ENCODE measurements at regions not wholly inside any gene's neighbourhood (a gene's known extent, or its start where the extent isn't known, plus 50 kb on each side); places are given as distances from the start of the nearest gene placed in this dataset.

DNA sequence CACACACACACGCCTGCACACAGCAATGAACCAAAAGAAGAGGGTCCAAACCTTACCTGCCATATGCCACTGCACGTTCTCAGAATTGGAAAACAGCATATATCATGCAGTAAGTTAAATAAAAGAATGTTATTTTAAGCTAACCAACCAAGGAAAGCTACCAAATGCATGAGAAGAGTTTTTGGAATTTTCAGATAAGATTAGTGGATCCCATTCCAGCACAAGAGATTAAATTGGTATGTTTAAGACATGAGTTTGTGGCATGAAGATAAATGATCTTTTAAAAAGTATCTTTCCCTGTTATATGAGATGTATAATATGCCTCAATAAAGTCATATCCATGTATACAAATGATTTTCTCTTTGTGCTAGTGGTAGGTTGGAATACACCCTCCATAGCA, 811.4 kb downstream of the NR2F2 start:
- Histone ChIP-seq H3K9ac (ENCODE audit: insufficient read depth in 1 of 2, low read length in 2 of 2) (no peak overlapping the region), H3K4me3 (no peak overlapping the region), H3K9me3 (ENCODE audit: control insufficient read depth in 4 of 4, insufficient read depth in 3 of 4, low read length in 3 of 4) (peaks cover 0 to 5% (median 2%) of the 10 kb centered on the region in 4 donors), H3K27me3 (ENCODE audit: control insufficient read depth in 3 of 3, insufficient read depth in 3 of 3, low read length in 2 of 3) (no peaks in the 10 kb centered on the region), H3K36me3 (ENCODE audit: control insufficient read depth in 4 of 4, insufficient read depth in 4 of 4, low read length in 4 of 4) (no peaks in the 10 kb centered on the region), H3K4me1 (ENCODE audit: control insufficient read depth in 5 of 5, insufficient read depth in 5 of 5, low read length in 5 of 5) (no peaks in the 10 kb centered on the region), H3K27ac (ENCODE audit: low read depth in 1 of 2, low read length in 1 of 2) (no peak overlapping the region)
- TF ChIP-seq CTCF (IDR thresholded peaks at IDR 0.05; ENCODE audit: control extremely low read depth, extremely low read depth): no peak
- ATAC-seq (ENCODE audit: insufficient read depth, low FRiP score) (no peak), DNase-seq (no peak)
- 45 to 46% methylated on average over 2 of the region's 2 CpGs for WGBS, 2 donors

- DNase-seq: no peak
- H3K4me3 ChIP-seq: no peak overlapping the region
- TF ChIP-seq CTCF (IDR thresholded peaks at IDR 0.05; ENCODE audit: control extremely low read depth, extremely low read depth): no peak
- no peaks in the 10 kb centered on the region for H3K27me3 ChIP-seq (ENCODE audit: control insufficient read depth in 3 of 3, insufficient read depth in 3 of 3, low read length in 2 of 3)
- H3K36me3 ChIP-seq (ENCODE audit: control insufficient read depth in 4 of 4, insufficient read depth in 4 of 4, low read length in 4 of 4): no peaks in the 10 kb centered on the region
- no peak for ATAC-seq (ENCODE audit: insufficient read depth, low FRiP score)
- no peaks in the 10 kb centered on the region for H3K4me1 ChIP-seq (ENCODE audit: control insufficient read depth in 5 of 5, insufficient read depth in 5 of 5, low read length in 5 of 5)
- peaks cover 0 to 5% (median 2%) of the 10 kb centered on the region in 4 donors for H3K9me3 ChIP-seq (ENCODE audit: control insufficient read depth in 4 of 4, insufficient read depth in 3 of 4, low read length in 3 of 4)
- WGBS, 2 donors: 89 to 90% methylated on average over 6 of the region's 6 CpGs
- no peak overlapping the region for H3K27ac ChIP-seq (ENCODE audit: low read depth in 1 of 2, low read length in 1 of 2)
- H3K9ac ChIP-seq (ENCODE audit: insufficient read depth in 1 of 2, low read length in 2 of 2): no peak overlapping the region
Measured at GRCh38 chr15:97143592-97144376, 813.3 kb downstream of the NR2F2 start.

DNA sequence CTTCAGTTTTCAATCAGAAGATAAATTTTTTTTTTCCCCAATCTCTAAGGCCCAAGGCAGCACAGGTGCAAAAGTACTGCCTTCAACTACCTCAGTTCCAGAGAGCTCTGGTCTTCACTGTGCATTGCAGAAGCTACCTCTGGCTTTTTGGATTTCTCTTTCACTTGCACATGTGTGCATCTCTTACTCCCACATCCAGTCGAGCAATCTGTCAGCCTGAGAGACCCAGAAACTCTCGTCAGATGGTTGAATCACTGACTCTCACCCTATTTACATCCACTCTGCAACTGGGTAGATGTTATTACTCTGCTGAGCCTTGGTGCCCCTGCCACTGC, 813.8 kb downstream of the NR2F2 start:
- DNase-seq: no peak
- H3K36me3 ChIP-seq (ENCODE audit: control insufficient read depth in 4 of 4, insufficient read depth in 4 of 4, low read length in 4 of 4): no peaks in the 10 kb centered on the region
- no peaks in the 10 kb centered on the region for H3K4me1 ChIP-seq (ENCODE audit: control insufficient read depth in 5 of 5, insufficient read depth in 5 of 5, low read length in 5 of 5)
- no peak overlapping the region for H3K9ac ChIP-seq (ENCODE audit: insufficient read depth in 1 of 2, low read length in 2 of 2)
- H3K9me3 ChIP-seq (ENCODE audit: control insufficient read depth in 4 of 4, insufficient read depth in 3 of 4, low read length in 3 of 4): peaks cover 0 to 5% (median 2%) of the 10 kb centered on the region in 4 donors
- 68 to 83% methylated on average over 2 of the region's 2 CpGs for WGBS, 2 donors
- no peaks in the 10 kb centered on the region for H3K27me3 ChIP-seq (ENCODE audit: control insufficient read depth in 3 of 3, insufficient read depth in 3 of 3, low read length in 2 of 3)
- ATAC-seq (ENCODE audit: insufficient read depth, low FRiP score): no peak
- no peak overlapping the region for H3K27ac ChIP-seq (ENCODE audit: low read depth in 1 of 2, low read length in 1 of 2)
- TF ChIP-seq CTCF (IDR thresholded peaks at IDR 0.05; ENCODE audit: control extremely low read depth, extremely low read depth): no peak
- H3K4me3 ChIP-seq: no peak overlapping the region

Measured in lung (tissue), 11 donors.